MCF 10A (cell line): ENCODE measurements at regions not wholly inside any gene's neighbourhood (a gene's known extent, or its start where the extent isn't known, plus 50 kb on each side); places are given as distances from the start of the nearest gene placed in this dataset.
A peak's percentile ranks its signal among the peaks of the same experiment; 100 is the strongest.

Source experiments
- BruUV-seq: library from RNA; stranded (reverse); fragments of 400-500 nt; replicated peaks from 2 replicates; lab custom pipeline; 2021; lab: Mats Ljungman, UMichigan
- CTCF ChIA-PET: fragments of 300-600 bp; sonication (Branson Sonifier 250); formaldehyde crosslinking; extraction: SDS; loops from one replicate; lab custom pipeline; 2021; ENCODE audit warnings: antibody characterized with exemption, inconsistent platforms; lab: Yijun Ruan, JAX
- POLR2A ChIA-PET: fragments of 300-600, 350-650 bp; sonication (Branson Sonifier 250); formaldehyde crosslinking; extraction: SDS; loops from one replicate; lab custom pipeline; 2020; ENCODE audit warnings: antibody characterized with exemption, inconsistent platforms; lab: Yijun Ruan, JAX
- DNase-seq: peaks from one replicate; pipeline ENCODE4 v3.0.0-alpha.2; 2018; ENCODE audit not compliant: unreplicated experiment
- H3K27ac Mint-ChIP-seq: one replicate; pipeline ENCODE4 v1.8.0; 2022; ENCODE audit warnings: mild to moderate bottlenecking, low read depth, mixed read lengths; ENCODE audit not compliant: unreplicated experiment
- H3K27me3 Mint-ChIP-seq: one replicate; pipeline ENCODE4 v1.8.0; 2022; ENCODE audit warnings: mixed read lengths; ENCODE audit not compliant: insufficient read depth, unreplicated experiment
- H3K36me3 Mint-ChIP-seq: one replicate; pipeline ENCODE4 v1.8.0; 2022; ENCODE audit warnings: mild to moderate bottlenecking, moderate library complexity, mixed read lengths; ENCODE audit not compliant: insufficient read depth, unreplicated experiment
- H3K4me1 Mint-ChIP-seq: one replicate; pipeline ENCODE4 v1.8.0; 2022; ENCODE audit warnings: mixed read lengths; ENCODE audit not compliant: insufficient read depth, unreplicated experiment
- H3K4me3 Mint-ChIP-seq: one replicate; pipeline ENCODE4 v1.8.0; 2022; ENCODE audit warnings: mild to moderate bottlenecking, moderate library complexity, mixed read lengths; ENCODE audit not compliant: unreplicated experiment
- H3K9me3 Mint-ChIP-seq: one replicate; pipeline ENCODE4 v1.8.0; 2022; ENCODE audit warnings: mixed read lengths; ENCODE audit not compliant: unreplicated experiment
- intact Hi-C: fragments of 100-400 bp; cut with micrococcal nuclease; formaldehyde crosslinking; loops from 2 replicates; pipeline ENCODE4 v1.14.1; 2022
- TF ChIP-seq, protein P1 (sequence below): fragments of 200-600 bp; IDR thresholded peaks from one replicate; pipeline ENCODE4 v1.8.0; 2022; ENCODE audit warnings: antibody characterized with exemption, mild to moderate bottlenecking; ENCODE audit not compliant: unreplicated experiment

DNA sequence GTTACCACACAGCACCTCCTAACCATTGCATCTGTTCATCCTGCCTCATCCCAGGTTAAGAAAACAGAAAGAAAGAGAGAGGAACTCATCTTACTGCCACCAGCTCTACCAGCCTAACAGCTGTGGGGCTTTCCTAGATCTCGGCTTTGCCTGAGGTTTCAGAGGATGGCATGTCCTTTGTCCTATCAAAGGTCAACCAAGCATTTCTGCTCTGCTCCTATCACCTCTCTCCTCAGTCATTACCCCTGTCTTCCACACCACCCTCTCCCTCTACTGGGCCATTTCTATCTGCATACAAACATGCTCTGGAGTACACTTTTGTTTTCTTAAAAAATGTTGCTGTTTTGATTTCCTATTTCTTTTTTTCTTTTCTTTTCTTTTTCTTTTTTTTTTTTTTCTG lies 393.3 kb downstream of the IRS2 start:
- Mint-ChIP-seq H3K9me3 (peaks cover 8% of the 10 kb centered on the region), H3K4me1 (peaks cover 21% of the 10 kb centered on the region), H3K27ac (peak overlapping the region; percentile 49), H3K36me3 (peaks cover 6% of the 10 kb centered on the region), H3K4me3 (no peak overlapping the region), H3K27me3 (no peaks in the 10 kb centered on the region)
- POLR2A ChIA-PET = interaction anchor here (2.7 kb wide), 1 partner anchor 10 kb away, joined by 5 read pairs; no protein-coding TSS in a partner anchor
- CTCF ChIA-PET = no interaction called here
- intact Hi-C loops = loop anchor here (5.0 kb wide), 2 partner anchors 136 to 431 kb away; no protein-coding TSS in a partner anchor
- no TSS peak for BruUV-seq
- TF ChIP-seq, protein P1, sequence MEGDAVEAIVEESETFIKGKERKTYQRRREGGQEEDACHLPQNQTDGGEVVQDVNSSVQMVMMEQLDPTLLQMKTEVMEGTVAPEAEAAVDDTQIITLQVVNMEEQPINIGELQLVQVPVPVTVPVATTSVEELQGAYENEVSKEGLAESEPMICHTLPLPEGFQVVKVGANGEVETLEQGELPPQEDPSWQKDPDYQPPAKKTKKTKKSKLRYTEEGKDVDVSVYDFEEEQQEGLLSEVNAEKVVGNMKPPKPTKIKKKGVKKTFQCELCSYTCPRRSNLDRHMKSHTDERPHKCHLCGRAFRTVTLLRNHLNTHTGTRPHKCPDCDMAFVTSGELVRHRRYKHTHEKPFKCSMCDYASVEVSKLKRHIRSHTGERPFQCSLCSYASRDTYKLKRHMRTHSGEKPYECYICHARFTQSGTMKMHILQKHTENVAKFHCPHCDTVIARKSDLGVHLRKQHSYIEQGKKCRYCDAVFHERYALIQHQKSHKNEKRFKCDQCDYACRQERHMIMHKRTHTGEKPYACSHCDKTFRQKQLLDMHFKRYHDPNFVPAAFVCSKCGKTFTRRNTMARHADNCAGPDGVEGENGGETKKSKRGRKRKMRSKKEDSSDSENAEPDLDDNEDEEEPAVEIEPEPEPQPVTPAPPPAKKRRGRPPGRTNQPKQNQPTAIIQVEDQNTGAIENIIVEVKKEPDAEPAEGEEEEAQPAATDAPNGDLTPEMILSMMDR = no peak
- no peak for DNase-seq

DNA sequence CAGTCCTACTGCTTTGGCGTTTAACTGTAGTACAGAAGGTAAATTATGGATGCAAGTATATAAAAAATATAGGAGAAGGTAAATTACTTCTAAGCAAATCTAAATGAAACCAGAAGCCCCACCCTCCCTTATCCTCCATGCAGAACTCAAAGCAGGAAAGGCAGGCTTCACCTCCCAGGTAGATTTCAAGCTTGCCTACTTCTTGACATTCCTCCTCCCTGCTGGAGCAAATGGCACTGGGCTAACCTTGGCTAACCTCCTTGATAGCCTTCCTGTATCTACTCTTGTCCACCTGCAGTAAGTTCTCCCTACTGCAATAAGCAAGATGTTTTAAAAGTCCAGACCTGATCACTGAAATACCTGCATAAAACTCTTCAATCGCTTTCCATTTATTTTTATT lies 396.0 kb downstream of the IRS2 start:
- TSS peak; percentile 59 for BruUV-seq
- Mint-ChIP-seq H3K4me3 (peak overlapping the region; percentile 54), H3K36me3 (peaks cover 6% of the 10 kb centered on the region), H3K4me1 (peaks cover 21% of the 10 kb centered on the region), H3K27ac (peak overlapping the region; percentile 95), H3K9me3 (peaks cover 8% of the 10 kb centered on the region), H3K27me3 (no peaks in the 10 kb centered on the region)
- intact Hi-C loops = loop anchor here (5.0 kb wide), 2 partner anchors 133 to 428 kb away; no protein-coding TSS in a partner anchor
- TF ChIP-seq, protein P1 = no peak
- ChIA-PET CTCF (interaction anchor here (0.6 to 0.7 kb wide), 2 partner anchors 399 to 410 kb away, joined by 3 read pairs; no protein-coding TSS in a partner anchor), POLR2A (interaction anchor here (1.0 to 2.7 kb wide), 2 partner anchors 13 to 118 kb away, joined by 3 to 5 read pairs; no protein-coding TSS in a partner anchor)
- DNase-seq = no peak

DNA sequence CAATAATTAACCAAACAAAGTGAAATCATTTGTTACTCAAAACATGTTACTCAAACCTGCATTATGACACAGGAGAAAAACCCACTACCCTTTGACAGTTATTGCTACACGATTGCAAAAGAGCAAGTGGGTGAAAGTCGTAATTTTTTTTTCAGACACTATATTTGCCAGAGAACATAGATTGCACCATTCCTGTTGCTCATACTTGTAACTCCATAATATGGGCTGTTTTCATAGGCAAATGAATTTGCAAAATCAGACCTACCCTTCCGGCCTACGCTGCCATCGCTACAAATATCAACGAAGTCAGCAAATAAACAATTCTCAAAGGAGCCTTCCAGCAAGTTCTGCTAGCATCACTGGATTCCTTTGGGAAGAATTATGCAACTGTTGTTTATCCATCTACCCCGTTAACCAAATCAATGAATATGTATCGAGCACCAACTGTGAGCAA lies 396.5 kb downstream of the IRS2 start:
- ChIA-PET CTCF (no interaction called here), POLR2A (interaction anchor here (1.0 kb wide), 1 partner anchor 118 kb away, joined by 3 read pairs; no protein-coding TSS in a partner anchor)
- BruUV-seq = no TSS peak
- H3K4me1 Mint-ChIP-seq = peaks cover 21% of the 10 kb centered on the region
- H3K9me3 Mint-ChIP-seq = peaks cover 8% of the 10 kb centered on the region
- DNase-seq = peak; percentile 94
- TF ChIP-seq, protein P1 = no peak
- no peaks in the 10 kb centered on the region for H3K27me3 Mint-ChIP-seq
- H3K4me3 Mint-ChIP-seq = peak overlapping the region; percentile 54
- intact Hi-C loops = loop anchor here (5.0 kb wide), 3 partner anchors 133 to 717 kb away; no protein-coding TSS in a partner anchor
- H3K36me3 Mint-ChIP-seq = peaks cover 6% of the 10 kb centered on the region
- peak overlapping the region; percentile 95 for H3K27ac Mint-ChIP-seq

DNA sequence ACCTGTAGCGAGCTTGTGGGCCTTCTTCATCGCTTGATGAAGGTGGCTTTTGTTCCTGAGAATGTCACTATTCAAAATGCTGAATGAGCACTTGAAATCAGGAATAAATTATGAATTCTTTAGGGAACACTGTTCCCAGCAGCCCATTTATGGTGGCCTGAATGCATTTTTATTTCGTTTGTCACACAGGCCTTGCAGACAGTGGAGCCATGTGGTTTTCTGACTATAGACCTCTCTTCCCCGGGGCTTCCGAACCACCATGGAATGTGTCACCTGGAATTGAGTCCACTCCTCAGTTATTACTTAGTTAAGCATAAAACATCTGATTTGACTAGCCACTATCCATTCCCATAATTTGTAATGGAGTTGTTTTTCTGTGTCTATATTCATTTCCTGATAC lies 396.9 kb downstream of the IRS2 start:
- POLR2A ChIA-PET = interaction anchor here (0.9 kb wide), 1 partner anchor 47 kb away, joined by 4 read pairs; no protein-coding TSS in a partner anchor
- H3K9me3 Mint-ChIP-seq = peaks cover 8% of the 10 kb centered on the region
- H3K36me3 Mint-ChIP-seq = peaks cover 6% of the 10 kb centered on the region
- TF ChIP-seq, protein P1 = no peak
- intact Hi-C loops = loop anchor here (5.0 kb wide), 1 partner anchor 718 kb away; no protein-coding TSS in a partner anchor
- CTCF ChIA-PET = no interaction called here
- H3K4me3 Mint-ChIP-seq = no peak overlapping the region
- no peak for DNase-seq
- BruUV-seq = TSS peak; percentile 89
- H3K27ac Mint-ChIP-seq = peak overlapping the region; percentile 95
- H3K27me3 Mint-ChIP-seq = no peaks in the 10 kb centered on the region
- H3K4me1 Mint-ChIP-seq = peaks cover 24% of the 10 kb centered on the region
